SK-N-SH treated with all-trans-retinoic acid at 6 μM for 48 hours (cell line): ENCODE measurements at regions not wholly inside any gene's neighbourhood (a gene's known extent, or its start where the extent isn't known, plus 50 kb on each side); places are given as distances from the start of the nearest gene placed in this dataset.

Experiments used
- ATAC-seq: fragments of 200-7000 bp; cut with Tn5 transposase; 3 replicates; pipeline ENCODE4 v1.9.1; 2020; ENCODE audit warnings: mild to moderate bottlenecking, moderate library complexity
- ARNTL ChIP-seq: fragments of 450-650 bp; formaldehyde crosslinking; IDR thresholded peaks from 2 replicates; pipeline ENCODE4 v1.5.0; 2020; ENCODE audit warnings: low read depth, mild to moderate bottlenecking, moderate library complexity, borderline replicate concordance
- BACH2 ChIP-seq: fragments of 250-450 bp; sonication (Bioruptor Pico); IDR thresholded peaks from 2 replicates; pipeline ENCODE4 v1.9.0; 2021; ENCODE audit warnings: mild to moderate bottlenecking, borderline replicate concordance
- CSDC2 ChIP-seq: fragments of 250-450 bp; sonication (Bioruptor Pico); IDR thresholded peaks from 2 replicates; pipeline ENCODE4 v1.5.0; 2020; ENCODE audit warnings: mild to moderate bottlenecking, moderate library complexity
- CSRNP3 ChIP-seq: fragments of 250-450 bp; sonication (Bioruptor Pico); IDR thresholded peaks from 2 replicates; pipeline ENCODE4 v1.5.1; 2021; ENCODE audit warnings: mild to moderate bottlenecking, moderate library complexity
- ESRRG ChIP-seq: fragments of 250-450 bp; sonication (Bioruptor Pico); IDR thresholded peaks from 2 replicates; pipeline ENCODE4 v1.6.1; 2021; ENCODE audit warnings: mild to moderate bottlenecking
- GLIS3 ChIP-seq: fragments of 250-450 bp; sonication (Bioruptor Pico); IDR thresholded peaks from 2 replicates; pipeline ENCODE4 v1.5.0; 2020; ENCODE audit warnings: mild to moderate bottlenecking, moderate library complexity
- ISL1 ChIP-seq: fragments of 250-450 bp; sonication (Bioruptor Pico); IDR thresholded peaks from 2 replicates; pipeline ENCODE4 v2.1.2; 2022; ENCODE audit warnings: mild to moderate bottlenecking, moderate library complexity
- OSR1 ChIP-seq: fragments of 250-450 bp; sonication (Bioruptor Pico); IDR thresholded peaks from 2 replicates; pipeline ENCODE4 v1.8.0; 2022; ENCODE audit warnings: moderate library complexity, mild to moderate bottlenecking, inconsistent platforms
- PATZ1 ChIP-seq: fragments of 250-450 bp; sonication (Bioruptor Pico); IDR thresholded peaks from 2 replicates; pipeline ENCODE4 v1.8.0; 2020; ENCODE audit warnings: mild to moderate bottlenecking, moderate library complexity, borderline replicate concordance
- POU6F1 ChIP-seq: fragments of 250-450 bp; sonication (Bioruptor Pico); IDR thresholded peaks from 2 replicates; pipeline ENCODE4 v1.8.0; 2021; ENCODE audit warnings: low read depth, mild to moderate bottlenecking, moderate library complexity, borderline replicate concordance
- PPARA ChIP-seq: fragments of 250-450 bp; sonication (Bioruptor Pico); IDR thresholded peaks from 2 replicates; pipeline ENCODE4 v1.5.0; 2020; ENCODE audit warnings: mild to moderate bottlenecking, borderline replicate concordance
- RARB ChIP-seq: fragments of 250-450 bp; sonication (Bioruptor Pico); IDR thresholded peaks from 2 replicates; pipeline ENCODE4 v1.8.0; 2021; ENCODE audit warnings: mild to moderate bottlenecking, moderate library complexity
- SNAI2 ChIP-seq: fragments of 250-450 bp; sonication (Bioruptor Pico); IDR thresholded peaks from 2 replicates; pipeline ENCODE4 v1.5.0; 2020; ENCODE audit warnings: mild to moderate bottlenecking, moderate library complexity
- TOX ChIP-seq: fragments of 250-450 bp; sonication (Bioruptor Pico); IDR thresholded peaks from 2 replicates; pipeline ENCODE4 v1.8.0; 2021; ENCODE audit warnings: mild to moderate bottlenecking, moderate library complexity, borderline replicate concordance
- ZC3H10 ChIP-seq: fragments of 250-450 bp; sonication (Bioruptor Pico); IDR thresholded peaks from 2 replicates; pipeline ENCODE4 v1.5.1; 2021; ENCODE audit warnings: mild to moderate bottlenecking, moderate library complexity
- ZFP3 ChIP-seq: fragments of 250-450 bp; sonication (Bioruptor Pico); IDR thresholded peaks from 2 replicates; pipeline ENCODE4 v1.5.0; 2020; ENCODE audit warnings: mild to moderate bottlenecking, moderate library complexity
- ZFP30 ChIP-seq: fragments of 450-650 bp; formaldehyde crosslinking; IDR thresholded peaks from 2 replicates; pipeline ENCODE4 v1.5.0; 2022; ENCODE audit warnings: mild to moderate bottlenecking, moderate library complexity
- ZNF565 ChIP-seq: fragments of 450-650 bp; formaldehyde crosslinking; conservative IDR thresholded peaks from 2 replicates; pipeline ENCODE4 v1.5.0; 2020; ENCODE audit warnings: low read depth, mild to moderate bottlenecking, moderate library complexity
- ZNF70 ChIP-seq: fragments of 450-650 bp; formaldehyde crosslinking; IDR thresholded peaks from 2 replicates; pipeline ENCODE4 v1.5.0; 2020; ENCODE audit warnings: mild to moderate bottlenecking, moderate library complexity
- ZNF8 ChIP-seq: fragments of 450-650 bp; formaldehyde crosslinking; IDR thresholded peaks from 2 replicates; pipeline ENCODE4 v1.5.0; 2020; ENCODE audit warnings: mild to moderate bottlenecking, moderate library complexity
- TF ChIP-seq, protein P1 (sequence below): fragments of 250-450 bp; sonication (Bioruptor Pico); IDR thresholded peaks from 2 replicates; pipeline ENCODE4 v1.5.1; 2020; ENCODE audit warnings: low read depth, mild to moderate bottlenecking, moderate library complexity
- TF ChIP-seq, protein P2 (sequence below): fragments of 250-450 bp; sonication (Bioruptor Pico); IDR thresholded peaks from 2 replicates; pipeline ENCODE4 v1.5.0; 2020; ENCODE audit warnings: mild to moderate bottlenecking, moderate library complexity

DNA sequence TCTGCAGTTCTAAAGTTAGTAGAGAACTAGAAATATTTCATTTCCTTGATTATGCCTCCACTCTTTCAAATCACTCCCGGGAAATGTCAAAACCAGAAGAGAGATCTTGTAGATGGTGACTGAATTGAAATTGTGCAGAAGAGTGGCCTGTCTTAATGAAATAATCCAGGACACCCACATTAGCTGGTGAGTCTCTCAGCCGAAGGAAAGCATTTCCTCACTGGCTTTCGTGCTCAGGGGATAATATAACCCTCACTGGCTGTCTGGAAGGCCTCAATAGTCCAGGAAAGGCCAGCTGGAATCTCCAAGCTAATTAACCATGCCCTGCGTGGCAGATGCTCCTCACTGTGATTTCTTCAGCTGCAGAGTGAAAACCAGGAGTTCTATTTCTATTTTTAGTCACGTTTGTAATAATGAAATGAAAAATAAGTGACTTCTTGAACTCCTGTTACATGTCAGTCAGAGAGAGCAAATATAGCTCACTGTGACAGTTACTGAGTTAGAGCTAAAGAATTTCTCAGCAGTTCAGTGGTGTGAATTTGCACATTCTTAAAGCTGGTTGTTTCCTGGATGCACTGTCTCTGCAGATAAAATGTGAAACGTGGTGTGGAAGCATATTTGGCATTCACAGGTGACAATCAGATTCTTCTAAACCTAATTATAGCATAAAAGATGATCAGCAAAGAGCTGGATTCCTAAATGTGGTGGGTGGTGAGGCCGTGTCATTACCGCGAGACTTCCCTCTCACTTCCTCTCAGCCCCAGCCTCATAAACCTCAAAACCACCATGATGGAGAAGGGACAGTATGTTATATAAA lies 211.7 kb downstream of the LMBRD1 start (continued):
- TF ChIP-seq ZFP3 = 0 out of 2 replicates have a peak, but pooled peaks have one; percentile 52
- peak; percentile 56; the same call in 1 of the 2 replicates for TF ChIP-seq ZNF8
- peak; percentile 94 for TF ChIP-seq SNAI2 (CRISPR knock-in tag)
- TF ChIP-seq ARNTL (CRISPR knock-in tag) = no peak
- peak; percentile 86 for TF ChIP-seq GLIS3
- peak; percentile 71; the same call in 1 of the 2 replicates for TF ChIP-seq RARB
- no peak for TF ChIP-seq CSDC2
- TF ChIP-seq ZFP30 (CRISPR knock-in tag) = 0 out of 2 replicates have a peak, but pooled peaks have one; percentile 31
- TF ChIP-seq ZNF565 = 0 out of 2 replicates have a peak, but pooled peaks have one; percentile 11
- TF ChIP-seq ESRRG (CRISPR knock-in tag) = peak; percentile 84
- no peak for TF ChIP-seq PPARA (CRISPR knock-in tag)
- peak; percentile 60; the same call in 1 of the 2 replicates for TF ChIP-seq ZC3H10 (CRISPR knock-in tag)
- no peak; the same call in 1 of the 2 replicates for TF ChIP-seq ZNF70 (CRISPR knock-in tag)

GRCh38 chr6:69584536-69584912 lies 212.3 kb downstream of the LMBRD1 start:
- no peak for TF ChIP-seq CSRNP3 (CRISPR knock-in tag)
- TF ChIP-seq RARB = no peak
- no peak for TF ChIP-seq GLIS3
- TF ChIP-seq ZFP3 = no peak
- TF ChIP-seq PPARA (CRISPR knock-in tag) = no peak
- TF ChIP-seq, protein P1, sequence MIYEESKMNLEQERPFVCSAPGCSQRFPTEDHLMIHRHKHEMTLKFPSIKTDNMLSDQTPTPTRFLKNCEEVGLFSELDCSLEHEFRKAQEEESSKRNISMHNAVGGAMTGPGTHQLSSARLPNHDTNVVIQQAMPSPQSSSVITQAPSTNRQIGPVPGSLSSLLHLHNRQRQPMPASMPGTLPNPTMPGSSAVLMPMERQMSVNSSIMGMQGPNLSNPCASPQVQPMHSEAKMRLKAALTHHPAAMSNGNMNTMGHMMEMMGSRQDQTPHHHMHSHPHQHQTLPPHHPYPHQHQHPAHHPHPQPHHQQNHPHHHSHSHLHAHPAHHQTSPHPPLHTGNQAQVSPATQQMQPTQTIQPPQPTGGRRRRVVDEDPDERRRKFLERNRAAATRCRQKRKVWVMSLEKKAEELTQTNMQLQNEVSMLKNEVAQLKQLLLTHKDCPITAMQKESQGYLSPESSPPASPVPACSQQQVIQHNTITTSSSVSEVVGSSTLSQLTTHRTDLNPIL = no peak
- TF ChIP-seq TOX (CRISPR knock-in tag) = no peak
- no peak for TF ChIP-seq PATZ1
- no peak for TF ChIP-seq POU6F1
- peak; percentile 84 for ATAC-seq

GRCh38 chr6:69581581-69581980 lies 215.2 kb downstream of the LMBRD1 start:
- no peak for ATAC-seq
- TF ChIP-seq ESRRG (CRISPR knock-in tag) (no peak), BACH2 (CRISPR knock-in tag) (no peak), CSDC2 (no peak)
- TF ChIP-seq, protein P1 = no peak
- TF ChIP-seq, all 23 proteins: peak for 0

DNA sequence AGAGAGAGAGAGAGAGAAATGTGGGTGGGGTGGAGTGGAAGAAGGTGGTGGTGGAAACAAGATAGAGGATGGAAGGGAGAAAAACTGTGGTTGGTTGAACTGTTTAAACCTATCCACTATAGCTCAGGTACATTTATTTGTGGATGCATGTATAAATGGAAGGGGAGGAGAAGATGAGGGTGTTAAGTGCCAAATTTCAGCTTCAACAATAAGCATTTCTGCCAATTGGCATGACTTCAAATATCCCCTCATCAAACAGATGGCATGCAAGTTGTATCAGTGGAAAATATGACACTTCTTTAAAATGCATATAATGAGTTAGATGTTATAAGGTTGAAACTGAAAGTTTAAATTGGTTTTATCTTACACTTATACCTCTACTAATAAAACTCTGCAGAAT lies 216.1 kb downstream of the LMBRD1 start:
- no peak for ATAC-seq
- TF ChIP-seq ZNF70 (CRISPR knock-in tag) = no peak
- no peak for TF ChIP-seq RARB
- no peak for TF ChIP-seq CSRNP3 (CRISPR knock-in tag)
- TF ChIP-seq ZNF8 = no peak
- TF ChIP-seq, protein P2, sequence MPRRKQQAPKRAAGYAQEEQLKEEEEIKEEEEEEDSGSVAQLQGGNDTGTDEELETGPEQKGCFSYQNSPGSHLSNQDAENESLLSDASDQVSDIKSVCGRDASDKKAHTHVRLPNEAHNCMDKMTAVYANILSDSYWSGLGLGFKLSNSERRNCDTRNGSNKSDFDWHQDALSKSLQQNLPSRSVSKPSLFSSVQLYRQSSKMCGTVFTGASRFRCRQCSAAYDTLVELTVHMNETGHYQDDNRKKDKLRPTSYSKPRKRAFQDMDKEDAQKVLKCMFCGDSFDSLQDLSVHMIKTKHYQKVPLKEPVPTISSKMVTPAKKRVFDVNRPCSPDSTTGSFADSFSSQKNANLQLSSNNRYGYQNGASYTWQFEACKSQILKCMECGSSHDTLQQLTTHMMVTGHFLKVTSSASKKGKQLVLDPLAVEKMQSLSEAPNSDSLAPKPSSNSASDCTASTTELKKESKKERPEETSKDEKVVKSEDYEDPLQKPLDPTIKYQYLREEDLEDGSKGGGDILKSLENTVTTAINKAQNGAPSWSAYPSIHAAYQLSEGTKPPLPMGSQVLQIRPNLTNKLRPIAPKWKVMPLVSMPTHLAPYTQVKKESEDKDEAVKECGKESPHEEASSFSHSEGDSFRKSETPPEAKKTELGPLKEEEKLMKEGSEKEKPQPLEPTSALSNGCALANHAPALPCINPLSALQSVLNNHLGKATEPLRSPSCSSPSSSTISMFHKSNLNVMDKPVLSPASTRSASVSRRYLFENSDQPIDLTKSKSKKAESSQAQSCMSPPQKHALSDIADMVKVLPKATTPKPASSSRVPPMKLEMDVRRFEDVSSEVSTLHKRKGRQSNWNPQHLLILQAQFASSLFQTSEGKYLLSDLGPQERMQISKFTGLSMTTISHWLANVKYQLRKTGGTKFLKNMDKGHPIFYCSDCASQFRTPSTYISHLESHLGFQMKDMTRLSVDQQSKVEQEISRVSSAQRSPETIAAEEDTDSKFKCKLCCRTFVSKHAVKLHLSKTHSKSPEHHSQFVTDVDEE = no peak
- TF ChIP-seq SNAI2 (CRISPR knock-in tag) = no peak
- no peak for TF ChIP-seq OSR1 (CRISPR knock-in tag)
- no peak for TF ChIP-seq ISL1 (CRISPR knock-in tag)
- TF ChIP-seq ESRRG (CRISPR knock-in tag) = no peak
- TF ChIP-seq BACH2 (CRISPR knock-in tag) = no peak
- no peak for TF ChIP-seq TOX (CRISPR knock-in tag)
- TF ChIP-seq, protein P1 = no peak
- TF ChIP-seq ZNF565 = no peak
